ENCODE measurements at regions not wholly inside any gene's neighbourhood (a gene's known extent, or its start where the extent isn't known, plus 50 kb on each side); places are given as distances from the start of the nearest gene placed in this dataset.
A peak's percentile ranks its signal among the peaks of the same experiment; 100 is the strongest.
"Not testable (repeated sequence)": the region's sequence is repeated elsewhere in the genome, so short reads cannot be mapped to it uniquely, and the experiment has no call there.

GRCh38 chr3:178352326-178353005 lies 183.8 kb upstream of the KCNMB2 start:
- DNase-seq (ENCODE audit: low spot score) = peak; percentile 69

- DNase-seq (ENCODE audit: low spot score) = peak; percentile 17
Observed at GRCh38 chr3:178353006-178353694, 183.1 kb upstream of the KCNMB2 start.

- no peak for DNase-seq (ENCODE audit: low spot score)
Observed at GRCh38 chr3:178359728-178360127, 176.5 kb upstream of the KCNMB2 start.

GRCh38 chr3:178363048-178363447 lies 173.2 kb upstream of the KCNMB2 start:
- DNase-seq (ENCODE audit: low spot score) = not testable (repeated sequence)

GRCh38 chr3:178367817-178368617 lies 168.2 kb upstream of the KCNMB2 start:
- no peak for DNase-seq (ENCODE audit: low spot score)

- DNase-seq (ENCODE audit: low spot score) = no peak
Observed at GRCh38 chr3:178369006-178369405, 167.2 kb upstream of the KCNMB2 start.

- DNase-seq (ENCODE audit: low spot score) = no peak
Observed at GRCh38 chr3:178369811-178370210, 166.4 kb upstream of the KCNMB2 start.

GRCh38 chr3:178370387-178370786 lies 165.8 kb upstream of the KCNMB2 start:
- DNase-seq (ENCODE audit: low spot score) = no peak

GRCh38 chr3:178381555-178381954 lies 154.7 kb upstream of the KCNMB2 start:
- DNase-seq (ENCODE audit: low spot score) = no peak

- peak; percentile 16 for DNase-seq (ENCODE audit: low spot score)
Observed at GRCh38 chr3:178381971-178382448, 154.2 kb upstream of the KCNMB2 start.

GRCh38 chr3:178382449-178383061 lies 153.7 kb upstream of the KCNMB2 start:
- DNase-seq (ENCODE audit: low spot score) = peak; percentile 64

- no peak for DNase-seq (ENCODE audit: low spot score)
Observed at GRCh38 chr3:178384321-178385230, 151.7 kb upstream of the KCNMB2 start.

GRCh38 chr3:178385280-178385952 lies 150.8 kb upstream of the KCNMB2 start:
- DNase-seq (ENCODE audit: low spot score) = peak; percentile 47

GRCh38 chr3:178386401-178386800 lies 149.8 kb upstream of the KCNMB2 start:
- DNase-seq (ENCODE audit: low spot score) = no peak

GRCh38 chr3:178386880-178387279 lies 149.4 kb upstream of the KCNMB2 start:
- DNase-seq (ENCODE audit: low spot score) = no peak

- DNase-seq (ENCODE audit: low spot score) = no peak
Observed at GRCh38 chr3:178388473-178388872, 147.8 kb upstream of the KCNMB2 start.

- no peak for DNase-seq (ENCODE audit: low spot score)
Observed at GRCh38 chr3:178389258-178389657, 147.0 kb upstream of the KCNMB2 start.

GRCh38 chr3:178392511-178392926 lies 143.7 kb upstream of the KCNMB2 start:
- DNase-seq (ENCODE audit: low spot score) = peak; percentile 37

- DNase-seq (ENCODE audit: low spot score) = no peak
Observed at GRCh38 chr3:178393146-178393545, 143.1 kb upstream of the KCNMB2 start.

- DNase-seq (ENCODE audit: low spot score) = peak; percentile 41
Observed at GRCh38 chr3:178393824-178394223, 142.4 kb upstream of the KCNMB2 start.

GRCh38 chr3:178396318-178396717 lies 139.9 kb upstream of the KCNMB2 start:
- DNase-seq (ENCODE audit: low spot score) = no peak
